NT2/D1 (cell line): ENCODE measurements at regions not wholly inside any gene's neighbourhood (a gene's known extent, or its start where the extent isn't known, plus 50 kb on each side); places are given as distances from the start of the nearest gene placed in this dataset.

Source experiments
- DNase-seq: peaks from one replicate; pipeline ENCODE4 v3.0.0-alpha.2; 2011; ENCODE audit warnings: low read depth, low spot score
- H3K27me3 ChIP-seq: 2 replicates; pipeline ENCODE4 v1.6.0; 2011; ENCODE audit warnings: mild to moderate bottlenecking; ENCODE audit not compliant: insufficient read length, insufficient read depth
- H3K36me3 ChIP-seq: 2 replicates; pipeline ENCODE4 v1.6.1; 2011; ENCODE audit warnings: mild to moderate bottlenecking, low read length, mixed read lengths; ENCODE audit not compliant: insufficient read depth, insufficient read length
- H3K4me1 ChIP-seq: 2 replicates; pipeline ENCODE4 v1.5.1; 2011; ENCODE audit not compliant: insufficient read depth, insufficient read length
- H3K4me3 ChIP-seq: 2 replicates; pipeline ENCODE4 v1.5.1; 2011; ENCODE audit warnings: low read depth; ENCODE audit not compliant: insufficient read length
- H3K9ac ChIP-seq: 2 replicates; pipeline ENCODE4 v1.6.0; 2011; ENCODE audit warnings: low read depth; ENCODE audit not compliant: insufficient read length
- H3K9me3 ChIP-seq: 2 replicates; pipeline ENCODE4 v1.5.1; 2011; ENCODE audit warnings: mild to moderate bottlenecking, low read length; ENCODE audit not compliant: insufficient read depth
- SUZ12 ChIP-seq: IDR thresholded peaks from 2 replicates; pipeline ENCODE4 v1.6.1; 2011; ENCODE audit not compliant: insufficient read length, insufficient read depth; ENCODE audit errors: extremely low read depth
- YY1 ChIP-seq: IDR thresholded peaks from 2 replicates; pipeline ENCODE4 v1.6.1; 2011; ENCODE audit not compliant: insufficient read length, insufficient read depth
- ZNF274 ChIP-seq: IDR thresholded peaks from 2 replicates; pipeline ENCODE4 v1.6.1; 2011; ENCODE audit warnings: mild to moderate bottlenecking, low read depth, low read length

- Histone ChIP-seq H3K36me3 (no peaks in the 10 kb centered on the region), H3K4me1 (no peaks in the 10 kb centered on the region), H3K9me3 (no peaks in the 10 kb centered on the region; the same call in 1 of the 2 replicates), H3K4me3 (no peak overlapping the region), H3K27me3 (peaks cover 99% of the 10 kb centered on the region), H3K9ac (no peak overlapping the region)
- DNase-seq, result no peak
- TF ChIP-seq ZNF274 (no peak), YY1 (no peak), SUZ12 (no peak)
Observed at GRCh38 chr20:61113731-61114130, 138.3 kb upstream of the CDH4 start.

DNA sequence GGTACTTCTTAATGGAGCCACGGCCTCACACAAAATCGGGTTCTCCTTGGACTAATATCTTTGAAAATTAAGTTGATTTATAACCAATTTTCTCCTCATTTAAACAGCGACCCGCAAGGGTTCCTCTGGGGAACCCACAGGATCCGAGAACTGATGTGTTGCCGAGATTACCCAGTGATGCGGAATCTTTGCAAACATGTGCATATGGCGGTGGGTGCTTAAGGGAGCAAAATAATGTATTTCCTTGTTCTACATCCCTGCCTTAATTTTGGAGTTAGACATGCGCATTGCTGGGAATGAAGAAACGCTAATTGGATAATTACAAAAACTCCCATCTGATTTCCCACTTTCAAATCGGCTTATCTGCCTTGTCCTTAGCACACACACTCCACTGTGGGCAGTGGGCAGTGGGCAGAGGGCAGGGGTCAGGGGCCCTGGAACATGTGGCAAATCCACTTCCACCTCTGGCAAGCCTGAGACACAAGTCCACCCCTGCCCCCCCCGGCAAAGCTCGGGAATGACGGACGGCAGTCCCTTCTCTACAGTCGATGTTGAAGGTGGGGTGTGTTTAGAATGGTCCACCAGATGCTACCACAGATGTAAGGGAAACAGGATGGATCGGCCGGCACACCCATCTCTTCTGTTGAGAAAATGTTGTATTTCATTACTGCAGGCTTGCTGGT, 137.4 kb upstream of the CDH4 start:
- Histone ChIP-seq H3K9ac (no peak overlapping the region), H3K36me3 (no peaks in the 10 kb centered on the region), H3K4me1 (no peaks in the 10 kb centered on the region), H3K27me3 (peaks cover 98% of the 10 kb centered on the region), H3K4me3 (no peak overlapping the region), H3K9me3 (no peaks in the 10 kb centered on the region; the same call in 1 of the 2 replicates)
- TF ChIP-seq YY1 (no peak), ZNF274 (no peak), SUZ12 (no peak)
- DNase-seq, result no peak

GRCh38 chr20:61115364-61116065, 136.5 kb upstream of the CDH4 start:
- peaks cover 93% of the 10 kb centered on the region for H3K27me3 ChIP-seq
- no peak for DNase-seq
- H3K4me3 ChIP-seq, result no peak overlapping the region
- TF ChIP-seq SUZ12, result no peak
- no peak for TF ChIP-seq YY1
- no peak for TF ChIP-seq ZNF274
- no peak overlapping the region for H3K9ac ChIP-seq
- H3K9me3 ChIP-seq, result no peaks in the 10 kb centered on the region; the same call in 1 of the 2 replicates
- H3K4me1 ChIP-seq, result no peaks in the 10 kb centered on the region
- H3K36me3 ChIP-seq, result no peaks in the 10 kb centered on the region

GRCh38 chr20:61117725-61118124, 134.3 kb upstream of the CDH4 start:
- no peak for TF ChIP-seq ZNF274
- Histone ChIP-seq H3K36me3 (no peaks in the 10 kb centered on the region), H3K9me3 (no peaks in the 10 kb centered on the region; the same call in 1 of the 2 replicates), H3K27me3 (peaks cover 90% of the 10 kb centered on the region), H3K9ac (no peak overlapping the region), H3K4me1 (no peaks in the 10 kb centered on the region), H3K4me3 (no peak overlapping the region)
- no peak for DNase-seq

- Histone ChIP-seq H3K4me3 (no peak overlapping the region), H3K36me3 (no peaks in the 10 kb centered on the region), H3K27me3 (peaks cover 90% of the 10 kb centered on the region), H3K9ac (no peak overlapping the region), H3K4me1 (no peaks in the 10 kb centered on the region), H3K9me3 (no peaks in the 10 kb centered on the region; the same call in 1 of the 2 replicates)
- no peak for DNase-seq
- no peak for TF ChIP-seq YY1
- TF ChIP-seq ZNF274, result no peak
- TF ChIP-seq SUZ12, result no peak
Observed at GRCh38 chr20:61118429-61119224, 133.4 kb upstream of the CDH4 start.

DNA sequence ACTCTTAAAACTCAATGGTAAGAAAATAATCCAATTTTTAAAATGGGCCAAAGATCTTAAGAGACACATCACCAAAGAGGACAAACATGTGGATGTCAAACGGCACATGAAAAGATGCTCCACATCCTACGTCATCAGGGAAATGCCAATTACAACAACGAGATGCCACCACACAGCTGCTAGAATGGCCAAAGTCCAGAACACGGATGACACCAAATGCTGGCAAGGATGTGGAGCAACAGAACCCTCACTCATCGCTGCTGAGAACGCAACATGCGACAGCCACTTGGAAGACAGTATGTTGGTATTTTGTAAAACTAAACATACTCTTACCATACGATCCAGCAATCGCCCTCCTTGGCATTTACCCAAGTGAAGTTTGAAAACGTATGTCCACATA, 132.8 kb upstream of the CDH4 start:
- no peaks in the 10 kb centered on the region for H3K36me3 ChIP-seq
- H3K27me3 ChIP-seq, result peaks cover 90% of the 10 kb centered on the region
- no peak for DNase-seq
- no peak overlapping the region for H3K9ac ChIP-seq
- H3K9me3 ChIP-seq, result no peaks in the 10 kb centered on the region; the same call in 1 of the 2 replicates
- no peaks in the 10 kb centered on the region for H3K4me1 ChIP-seq
- H3K4me3 ChIP-seq, result no peak overlapping the region
- TF ChIP-seq YY1 (no peak), ZNF274 (no peak), SUZ12 (no peak)
